PC-9 (cell line): ENCODE measurements at regions not wholly inside any gene's neighbourhood (a gene's known extent, or its start where the extent isn't known, plus 50 kb on each side); places are given as distances from the start of the nearest gene placed in this dataset.

Experiments used
- BruUV-seq: library from RNA; stranded (reverse); fragments of 400-500 nt; replicated peaks from 2 replicates; lab custom pipeline; 2021; lab: Mats Ljungman, UMichigan
- CTCF ChIA-PET: fragments of 300-600 bp; sonication (Branson Sonifier 250); formaldehyde crosslinking; loops from one replicate; lab custom pipeline; 2022; ENCODE audit warnings: antibody characterized with exemption; lab: Charles Lee
- POLR2A ChIA-PET: fragments of 300-600 bp; sonication (Branson Sonifier 250); formaldehyde crosslinking; loops from one replicate; lab custom pipeline; 2022; ENCODE audit warnings: antibody characterized with exemption; ENCODE audit not compliant: unreplicated experiment; lab: Charles Lee
- DNase-seq, 2 experiments: peaks; one replicate each; pipeline versions ENCODE4 v3.0.0 to v3.0.0-alpha.2; 2015 to 2022; ENCODE audit warnings: mixed read lengths in 1 of 2
- H2AFZ ChIP-seq: fragments of 200-600 bp; sonication (generic); 2 replicates; pipeline ENCODE4 v1.8.1; 2017; ENCODE audit warnings: antibody characterized with exemption
- H3F3A ChIP-seq: fragments of 200-600 bp; sonication (generic); 2 replicates; pipeline ENCODE4 v1.8.1; 2017; ENCODE audit warnings: antibody characterized with exemption, mild to moderate bottlenecking, low read depth; ENCODE audit not compliant: insufficient read depth
- H3K27ac ChIP-seq: fragments of 200-600 bp; sonication (generic); 2 replicates; pipeline ENCODE4 v1.6.1; 2016; ENCODE audit warnings: mixed run types
- H3K27me3 ChIP-seq: fragments of 200-600 bp; sonication (generic); 2 replicates; pipeline ENCODE4 v1.6.1; 2016; ENCODE audit warnings: low read depth, mixed run types; ENCODE audit not compliant: insufficient read depth
- H3K36me3 ChIP-seq: fragments of 200-600 bp; sonication (generic); 2 replicates; pipeline ENCODE4 v1.6.1; 2016; ENCODE audit warnings: low read depth, mixed run types
- H3K4me1 ChIP-seq: fragments of 200-600 bp; sonication (generic); replicated peaks from 2 replicates; pipeline ENCODE4 v1.6.1; 2016; ENCODE audit warnings: mixed run types; ENCODE audit not compliant: insufficient read depth
- H3K4me2 ChIP-seq: fragments of 200-600 bp; sonication (generic); 2 replicates; pipeline ENCODE4 v1.6.1; 2017; ENCODE audit warnings: mixed run types
- H3K4me3 ChIP-seq: fragments of 200-600 bp; sonication (generic); 2 replicates; pipeline ENCODE4 v1.6.1; 2016; ENCODE audit warnings: mixed run types
- H3K79me2 ChIP-seq: fragments of 200-600 bp; sonication (generic); 2 replicates; pipeline ENCODE4 v1.6.1; 2017; ENCODE audit warnings: low read depth, mixed run types
- H3K9me2 ChIP-seq: fragments of 200-600 bp; sonication (generic); 2 replicates; pipeline ENCODE4 v1.8.1; 2017; ENCODE audit warnings: mild to moderate bottlenecking; ENCODE audit not compliant: insufficient read depth
- H3K9me3 ChIP-seq: fragments of 200-600 bp; sonication (generic); 2 replicates; pipeline ENCODE4 v1.8.1; 2016; ENCODE audit warnings: low read depth; ENCODE audit not compliant: insufficient read depth
- H4K20me1 ChIP-seq: fragments of 200-600 bp; sonication (generic); 2 replicates; pipeline ENCODE4 v1.8.1; 2017; ENCODE audit not compliant: insufficient read depth
- EZH2 ChIP-seq: fragments of 200-600 bp; sonication (generic); IDR thresholded peaks from 2 replicates; pipeline ENCODE4 v1.8.0; 2017; ENCODE audit warnings: antibody characterized with exemption, low read depth
- intact Hi-C: fragments of 100-400 bp; cut with micrococcal nuclease; formaldehyde crosslinking; loops from one replicate; pipeline ENCODE4 v1.10.0; 2022; ENCODE audit not compliant: unreplicated experiment
- TF ChIP-seq, protein P1 (sequence below): fragments of 200-600 bp; sonication (generic); conservative IDR thresholded peaks from 2 replicates; pipeline ENCODE4 v1.6.1; 2017; ENCODE audit warnings: mixed run types, antibody characterized with exemption, mild to moderate bottlenecking, moderate library complexity

DNA sequence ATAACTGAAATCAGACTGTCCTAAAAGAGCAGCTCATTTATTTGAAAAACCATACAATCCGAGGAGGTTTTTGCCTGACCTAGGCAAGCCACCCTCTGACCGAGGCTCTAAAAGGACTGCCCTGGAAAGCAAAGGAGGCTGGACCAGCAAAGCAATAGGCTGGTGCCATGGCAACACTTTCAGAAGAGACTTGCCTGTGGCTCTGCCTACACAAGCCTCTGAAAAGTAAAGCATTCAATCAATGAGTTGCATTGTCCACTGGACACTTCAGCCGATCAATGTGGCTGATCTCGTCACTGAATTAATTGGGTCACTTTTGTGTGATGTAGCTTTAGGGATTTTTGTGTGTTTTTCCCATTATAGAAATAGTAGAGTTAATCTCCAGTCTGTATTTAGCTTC, 99.1 kb upstream of the SEMA6D start:
- Histone ChIP-seq H3K4me2 (no peak overlapping the region), H2AFZ (no peak overlapping the region), H3K9me3 (no peaks in the 10 kb centered on the region), H3K9me2 (no peaks in the 10 kb centered on the region), H4K20me1 (no peaks in the 10 kb centered on the region), H3K36me3 (no peaks in the 10 kb centered on the region), H3K4me3 (no peak overlapping the region), H3F3A (no peaks in the 10 kb centered on the region), H3K27me3 (no peaks in the 10 kb centered on the region), H3K27ac (no peak overlapping the region), H3K79me2 (no peaks in the 10 kb centered on the region), H3K4me1 (no peaks in the 10 kb centered on the region)
- POLR2A ChIA-PET, result no interaction called here
- intact Hi-C loops, result no loop called here
- no peak for TF ChIP-seq EZH2
- TF ChIP-seq, protein P1, sequence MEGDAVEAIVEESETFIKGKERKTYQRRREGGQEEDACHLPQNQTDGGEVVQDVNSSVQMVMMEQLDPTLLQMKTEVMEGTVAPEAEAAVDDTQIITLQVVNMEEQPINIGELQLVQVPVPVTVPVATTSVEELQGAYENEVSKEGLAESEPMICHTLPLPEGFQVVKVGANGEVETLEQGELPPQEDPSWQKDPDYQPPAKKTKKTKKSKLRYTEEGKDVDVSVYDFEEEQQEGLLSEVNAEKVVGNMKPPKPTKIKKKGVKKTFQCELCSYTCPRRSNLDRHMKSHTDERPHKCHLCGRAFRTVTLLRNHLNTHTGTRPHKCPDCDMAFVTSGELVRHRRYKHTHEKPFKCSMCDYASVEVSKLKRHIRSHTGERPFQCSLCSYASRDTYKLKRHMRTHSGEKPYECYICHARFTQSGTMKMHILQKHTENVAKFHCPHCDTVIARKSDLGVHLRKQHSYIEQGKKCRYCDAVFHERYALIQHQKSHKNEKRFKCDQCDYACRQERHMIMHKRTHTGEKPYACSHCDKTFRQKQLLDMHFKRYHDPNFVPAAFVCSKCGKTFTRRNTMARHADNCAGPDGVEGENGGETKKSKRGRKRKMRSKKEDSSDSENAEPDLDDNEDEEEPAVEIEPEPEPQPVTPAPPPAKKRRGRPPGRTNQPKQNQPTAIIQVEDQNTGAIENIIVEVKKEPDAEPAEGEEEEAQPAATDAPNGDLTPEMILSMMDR, result no peak
- no TSS peak for BruUV-seq
- no peak for DNase-seq
- CTCF ChIA-PET, result no interaction called here

DNA sequence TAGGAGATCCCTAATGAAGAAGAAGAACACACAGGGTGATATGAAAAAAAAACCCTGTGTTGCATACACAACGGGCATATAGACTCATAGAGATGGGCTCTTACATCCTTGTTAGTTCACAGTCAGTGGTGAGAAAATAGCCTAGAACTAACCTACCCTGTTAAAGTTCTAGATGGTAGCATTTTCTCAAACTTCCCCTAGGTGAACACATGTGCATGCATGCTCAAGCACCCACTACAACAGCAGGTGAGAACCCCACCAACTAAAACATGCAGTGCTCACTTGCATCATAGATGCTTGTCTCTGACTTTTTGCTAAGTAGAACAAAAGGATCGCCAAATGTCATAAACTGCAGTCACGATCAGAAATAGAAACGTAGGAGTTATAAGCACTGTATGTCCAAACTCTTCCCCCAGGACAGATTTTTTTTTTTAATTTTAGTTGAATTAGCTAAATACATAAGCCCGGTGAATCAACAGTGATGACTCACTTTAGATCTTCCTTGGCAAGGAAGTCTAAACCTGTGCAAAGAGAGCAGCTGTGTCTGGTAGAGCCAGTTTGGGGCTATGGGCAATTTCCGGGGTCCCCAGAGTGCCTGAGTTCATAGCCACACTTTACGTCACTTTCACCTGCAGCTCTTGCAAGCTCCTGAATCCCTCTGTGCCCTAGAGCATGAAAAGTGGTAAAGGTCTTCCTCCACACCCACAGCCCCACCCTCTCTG, 96.2 kb upstream of the SEMA6D start:
- intact Hi-C loops, result no loop called here
- Histone ChIP-seq H3K36me3 (no peaks in the 10 kb centered on the region), H3K4me3 (no peak overlapping the region), H3K27ac (no peak overlapping the region), H2AFZ (no peak overlapping the region), H3K9me3 (no peaks in the 10 kb centered on the region), H3K4me1 (no peaks in the 10 kb centered on the region), H4K20me1 (no peaks in the 10 kb centered on the region), H3K9me2 (no peaks in the 10 kb centered on the region), H3K27me3 (no peaks in the 10 kb centered on the region), H3F3A (no peaks in the 10 kb centered on the region), H3K79me2 (no peaks in the 10 kb centered on the region), H3K4me2 (no peak overlapping the region)
- CTCF ChIA-PET, result no interaction called here
- POLR2A ChIA-PET, result no interaction called here
- TF ChIP-seq EZH2, result no peak
- TF ChIP-seq, protein P1, result no peak
- BruUV-seq, result no TSS peak
- no peak for DNase-seq

DNA sequence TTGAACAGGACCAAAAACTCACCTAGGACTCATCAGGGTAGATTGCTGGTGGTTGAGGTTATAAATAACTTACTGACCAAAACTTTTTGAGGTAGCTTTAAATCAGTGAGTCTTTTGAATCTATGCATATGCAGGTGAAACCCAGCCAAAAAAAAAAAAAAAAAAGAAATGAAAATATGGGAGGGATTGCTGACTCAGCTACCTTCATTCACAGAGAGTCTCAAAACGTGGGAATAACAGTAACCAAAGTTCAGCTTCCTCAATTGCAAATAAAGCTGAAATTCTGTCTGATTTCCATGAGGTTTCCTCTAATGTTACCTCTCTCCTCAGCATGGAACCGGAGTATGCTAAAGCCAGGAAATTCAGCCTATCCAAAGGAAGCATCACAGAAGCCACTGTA, 95.2 kb upstream of the SEMA6D start:
- POLR2A ChIA-PET, result no interaction called here
- H3K27ac ChIP-seq, result no peak overlapping the region

More for the DNA sequence above, 95.2 kb upstream of the SEMA6D start:
- Histone ChIP-seq H3K27me3 (no peaks in the 10 kb centered on the region), H3K4me3 (no peak overlapping the region), H3K4me1 (no peaks in the 10 kb centered on the region), H3K9me2 (no peaks in the 10 kb centered on the region), H3K36me3 (no peaks in the 10 kb centered on the region), H4K20me1 (no peaks in the 10 kb centered on the region), H2AFZ (no peak overlapping the region), H3F3A (no peaks in the 10 kb centered on the region), H3K9me3 (no peaks in the 10 kb centered on the region), H3K4me2 (no peak overlapping the region), H3K79me2 (no peaks in the 10 kb centered on the region)
- no TSS peak for BruUV-seq
- intact Hi-C loops, result no loop called here
- no peak for DNase-seq
- no peak for TF ChIP-seq EZH2
- TF ChIP-seq, protein P1, result no peak
- CTCF ChIA-PET, result no interaction called here
